HEK293T (cell line): ENCODE measurements at regions not wholly inside any gene's neighbourhood (a gene's known extent, or its start where the extent isn't known, plus 50 kb on each side); places are given as distances from the start of the nearest gene placed in this dataset.

ENCODE experiments used
- ARNT ChIP-seq: fragments of 450-650 bp; IDR thresholded peaks from 2 replicates; pipeline ENCODE4 v1.6.1; 2017; ENCODE audit warnings: mild to moderate bottlenecking
- BHLHE40 ChIP-seq: fragments of 450-650 bp; IDR thresholded peaks from 2 replicates; pipeline ENCODE4 v1.6.1; 2016; ENCODE audit warnings: mild to moderate bottlenecking, moderate library complexity, borderline replicate concordance
- FOXK2 ChIP-seq: fragments of 450-650 bp; IDR thresholded peaks from 2 replicates; pipeline ENCODE4 v1.6.1; 2016; ENCODE audit warnings: mild to moderate bottlenecking
- FOXM1 ChIP-seq: fragments of 450-650 bp; IDR thresholded peaks from 2 replicates; pipeline ENCODE4 v1.6.1; 2017; ENCODE audit warnings: mild to moderate bottlenecking, borderline replicate concordance
- L3MBTL2 ChIP-seq: fragments of 450-650 bp; conservative IDR thresholded peaks from 2 replicates; pipeline ENCODE4 v1.6.1; 2016; ENCODE audit warnings: mild to moderate bottlenecking
- LEF1 ChIP-seq: fragments of 450-650 bp; IDR thresholded peaks from 2 replicates; pipeline ENCODE4 v1.6.1; 2017; ENCODE audit warnings: mild to moderate bottlenecking, borderline replicate concordance
- NFRKB ChIP-seq: fragments of 450-650 bp; IDR thresholded peaks from 2 replicates; pipeline ENCODE4 v1.6.1; 2016; ENCODE audit warnings: mild to moderate bottlenecking, moderate library complexity
- SP1 ChIP-seq: fragments of 450-650 bp; IDR thresholded peaks from 2 replicates; pipeline ENCODE4 v1.6.1; 2017
- SUZ12 ChIP-seq: fragments of 450-650 bp; IDR thresholded peaks from 2 replicates; pipeline ENCODE4 v1.6.1; 2016; ENCODE audit warnings: mild to moderate bottlenecking
- TARDBP ChIP-seq: fragments of 450-650 bp; IDR thresholded peaks from 2 replicates; pipeline ENCODE4 v1.6.1; 2016
- ZNF384 ChIP-seq: fragments of 450-650 bp; IDR thresholded peaks from 2 replicates; pipeline ENCODE4 v1.6.1; 2016
- TF ChIP-seq, protein P1 (sequence below): fragments of 450-650 bp; IDR thresholded peaks from 2 replicates; pipeline ENCODE4 v1.6.1; 2016

DNA sequence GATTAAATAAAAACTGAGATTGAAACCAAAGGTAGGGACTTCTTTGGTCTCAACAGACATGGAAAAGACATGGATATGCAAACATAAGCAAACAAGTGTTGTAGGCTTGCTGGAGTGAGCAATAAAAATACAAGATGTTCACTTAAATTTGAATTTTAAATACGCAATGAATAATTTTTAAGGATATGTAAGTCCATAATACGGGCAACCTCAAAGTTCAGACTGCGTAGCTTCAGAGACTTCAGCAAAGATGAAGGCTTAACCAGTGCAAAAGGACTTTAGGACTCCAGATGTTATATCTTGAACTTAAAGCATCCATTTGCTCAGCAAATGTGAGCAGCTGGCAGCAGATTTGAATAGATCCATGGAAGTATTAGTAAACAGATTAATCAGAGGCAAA lies 549.3 kb downstream of the ARAP2 start:
- no peak for TF ChIP-seq NFRKB
- TF ChIP-seq FOXM1, result no peak
- TF ChIP-seq, protein P1, sequence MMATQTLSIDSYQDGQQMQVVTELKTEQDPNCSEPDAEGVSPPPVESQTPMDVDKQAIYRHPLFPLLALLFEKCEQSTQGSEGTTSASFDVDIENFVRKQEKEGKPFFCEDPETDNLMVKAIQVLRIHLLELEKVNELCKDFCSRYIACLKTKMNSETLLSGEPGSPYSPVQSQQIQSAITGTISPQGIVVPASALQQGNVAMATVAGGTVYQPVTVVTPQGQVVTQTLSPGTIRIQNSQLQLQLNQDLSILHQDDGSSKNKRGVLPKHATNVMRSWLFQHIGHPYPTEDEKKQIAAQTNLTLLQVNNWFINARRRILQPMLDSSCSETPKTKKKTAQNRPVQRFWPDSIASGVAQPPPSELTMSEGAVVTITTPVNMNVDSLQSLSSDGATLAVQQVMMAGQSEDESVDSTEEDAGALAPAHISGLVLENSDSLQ, result no peak
- TF ChIP-seq ZNF384, result no peak
- TF ChIP-seq L3MBTL2, result no peak
- TF ChIP-seq LEF1, result no peak
- no peak for TF ChIP-seq SUZ12
- TF ChIP-seq FOXK2, result no peak
- no peak for TF ChIP-seq BHLHE40
- TF ChIP-seq SP1, result no peak
- no peak for TF ChIP-seq TARDBP
- no peak for TF ChIP-seq ARNT
